A549 (cell line): ENCODE measurements at regions not wholly inside any gene's neighbourhood (a gene's known extent, or its start where the extent isn't known, plus 50 kb on each side); places are given as distances from the start of the nearest gene placed in this dataset.

Experiments
- ATAC-seq, 2 experiments: fragments of 200-7000 bp in 1 of 2; fragments of >200 bp in 1 of 2; cut with Nextera tagmentation in 1 of 2; cut with Tn5 transposase in 1 of 2; 3 replicates each; pipeline versions ENCODE4 v1.8.0 to v1.9.1; 2018 to 2020; ENCODE audit warnings: mild to moderate bottlenecking in 1 of 2, moderate library complexity in 1 of 2
- CTCF ChIA-PET: fragments of 300-600 bp; sonication (Branson Sonifier 250); formaldehyde crosslinking; extraction: SDS; loops from one replicate; lab custom pipeline; 2021; ENCODE audit warnings: antibody characterized with exemption, inconsistent platforms; lab: Yijun Ruan, JAX
- POLR2A ChIA-PET: fragments of 350-600 bp; formaldehyde crosslinking; extraction: SDS; loops from one replicate; lab custom pipeline; 2021; ENCODE audit warnings: antibody characterized with exemption, inconsistent platforms; lab: Yijun Ruan, JAX
- DNase-seq, 2 experiments: peaks; one replicate each; pipeline versions ENCODE4 v3.0.0 to v3.0.0-alpha.2; 2011 to 2016; ENCODE audit warnings: low read depth in 1 of 2, low spot score in 1 of 2
- FAIRE-seq: peaks from 2 replicates; lab custom pipeline; 2011; peaks lifted over from hg19 to GRCh38; lab: Jason Lieb, UNC
- H3K27ac ChIP-seq, 2 experiments: fragments of >200 bp; sonication (Bioruptor Twin); formaldehyde crosslinking; 3 replicates each; pipeline ENCODE4 v1.5.1; 2016 to 2017
- H3K4me1 ChIP-seq: fragments of >200 bp; sonication (Bioruptor Twin); formaldehyde crosslinking; 3 replicates; pipeline ENCODE4 v1.6.1; 2016
- H3K4me2 ChIP-seq: fragments of >200 bp; sonication (Bioruptor Twin); formaldehyde crosslinking; 3 replicates; pipeline ENCODE4 v1.6.1; 2016
- H3K4me3 ChIP-seq: fragments of >200 bp; sonication (Bioruptor Twin); formaldehyde crosslinking; 3 replicates; pipeline ENCODE4 v1.5.1; 2016
- H3K9me3 ChIP-seq: fragments of >200 bp; sonication (Bioruptor Twin); formaldehyde crosslinking; 3 replicates; pipeline ENCODE4 v1.6.1; 2016
- CBX2 ChIP-seq: fragments of 200-600 bp; sonication (generic); IDR thresholded peaks from 2 replicates; pipeline ENCODE4 v1.6.1; 2016; ENCODE audit warnings: low read depth, mild to moderate bottlenecking, borderline replicate concordance
- CBX8 ChIP-seq: fragments of 200-600 bp; sonication (generic); IDR thresholded peaks from 2 replicates; pipeline ENCODE4 v1.6.1; 2016
- CEBPB ChIP-seq, 2 experiments: fragments of >200 bp in 1 of 2; sonication (Bioruptor Twin) in 1 of 2; formaldehyde crosslinking in 1 of 2; IDR thresholded peaks; 2 replicates each; pipeline ENCODE4 v1.6.1; 2012 to 2016
- FOSL2 ChIP-seq, 2 experiments: fragments of 450-650 bp in 1 of 2; fragments of >200 bp in 1 of 2; sonication (Bioruptor Twin) in 1 of 2; formaldehyde crosslinking; IDR thresholded peaks; 2 replicates each; pipeline versions ENCODE4 v1.5.0 to v1.6.1; 2016 to 2020; ENCODE audit warnings: mild to moderate bottlenecking in 1 of 2, moderate library complexity in 1 of 2
- FOXS1 ChIP-seq: fragments of 250-450 bp; sonication (Bioruptor Pico); IDR thresholded peaks from 2 replicates; pipeline ENCODE4 v1.5.0; 2020; ENCODE audit warnings: mild to moderate bottlenecking, moderate library complexity
- GATA3 ChIP-seq: IDR thresholded peaks from 2 replicates; pipeline ENCODE4 v1.6.1; 2012; ENCODE audit warnings: borderline replicate concordance
- HDAC2 ChIP-seq: fragments of 200-600 bp; sonication (generic); IDR thresholded peaks from 2 replicates; pipeline ENCODE4 v1.6.1; 2016
- HOXB13 ChIP-seq: fragments of 250-450 bp; sonication (Bioruptor Pico); IDR thresholded peaks from 2 replicates; pipeline ENCODE4 v1.5.0; 2020; ENCODE audit warnings: low read depth, mild to moderate bottlenecking, moderate library complexity
- HOXB5 ChIP-seq: fragments of 250-450 bp; sonication (Bioruptor Pico); IDR thresholded peaks from 2 replicates; pipeline ENCODE4 v1.5.0; 2020; ENCODE audit warnings: mild to moderate bottlenecking, moderate library complexity
- JUN ChIP-seq, 2 experiments: fragments of >200 bp; sonication (Bioruptor Twin); formaldehyde crosslinking; IDR thresholded peaks; 2 replicates in 1 of 2; 3 replicates in 1 of 2; pipeline ENCODE4 v1.6.1; 2016 to 2017
- MAFK ChIP-seq: fragments of 450-650 bp; IDR thresholded peaks from 2 replicates; pipeline ENCODE4 v1.6.1; 2014; ENCODE audit not compliant: partially characterized antibody
- MAZ ChIP-seq: fragments of 150-350 bp; IDR thresholded peaks from 2 replicates; pipeline ENCODE4 v1.6.1; 2014; ENCODE audit warnings: antibody characterized with exemption, low read depth, low read length, borderline replicate concordance
- MYC ChIP-seq: IDR thresholded peaks from 2 replicates; pipeline ENCODE4 v1.6.1; 2012; ENCODE audit warnings: mild to moderate bottlenecking, inconsistent platforms, low read length, improper control_type of control experiment, borderline replicate concordance
- NFE2L2 ChIP-seq: fragments of 150-350 bp; conservative IDR thresholded peaks from 2 replicates; pipeline ENCODE4 v1.6.1; 2014; ENCODE audit warnings: low read length
- NPAS2 ChIP-seq: fragments of 250-450 bp; sonication (Bioruptor Pico); IDR thresholded peaks from 2 replicates; pipeline ENCODE4 v1.8.0; 2022; ENCODE audit warnings: mild to moderate bottlenecking, moderate library complexity, borderline replicate concordance
- NR3C1 ChIP-seq: fragments of >200 bp; sonication (Bioruptor Twin); formaldehyde crosslinking; IDR thresholded peaks from 3 replicates; pipeline ENCODE4 v1.6.1; 2017
- PHF8 ChIP-seq: fragments of 200-600 bp; sonication (generic); IDR thresholded peaks from 2 replicates; pipeline ENCODE4 v1.6.1; 2016; ENCODE audit warnings: low read depth, mild to moderate bottlenecking, antibody characterized with exemption, moderate library complexity, borderline replicate concordance
- POLR2A ChIP-seq: IDR thresholded peaks from 2 replicates; pipeline ENCODE4 v1.6.1; 2012; ENCODE audit warnings: mild to moderate bottlenecking, low read length
- POLR2AphosphoS2 ChIP-seq: conservative IDR thresholded peaks from 2 replicates; pipeline ENCODE4 v1.6.1; 2012; ENCODE audit warnings: low read length, improper control_type of control experiment, inconsistent platforms
- RAD21 ChIP-seq, 2 experiments: fragments of >200 bp in 1 of 2; sonication (Bioruptor Twin) in 1 of 2; formaldehyde crosslinking in 1 of 2; IDR thresholded peaks in 1 of 2; conservative IDR thresholded peaks in 1 of 2; 2 replicates in 1 of 2; 3 replicates in 1 of 2; pipeline ENCODE4 v1.6.1; 2012 to 2018; ENCODE audit warnings: inconsistent platforms in 1 of 2
- RCOR1 ChIP-seq: fragments of 150-350 bp; IDR thresholded peaks from 2 replicates; pipeline ENCODE4 v1.6.1; 2014; ENCODE audit warnings: antibody characterized with exemption, low read length, low read depth
- RNF2 ChIP-seq: fragments of 200-600 bp; sonication (generic); IDR thresholded peaks from 2 replicates; pipeline ENCODE4 v1.6.1; 2016; ENCODE audit warnings: low read depth, mild to moderate bottlenecking, antibody characterized with exemption, moderate library complexity, borderline replicate concordance
- ZC3H11A ChIP-seq: fragments of 450-650 bp; IDR thresholded peaks from 2 replicates; pipeline ENCODE4 v1.6.1; 2014; ENCODE audit warnings: antibody characterized with exemption, mild to moderate bottlenecking
- ZFP36 ChIP-seq: fragments of 450-650 bp; IDR thresholded peaks from 2 replicates; pipeline ENCODE4 v1.6.1; 2014; ENCODE audit warnings: borderline replicate concordance; ENCODE audit not compliant: partially characterized antibody
- ZNF302 ChIP-seq: fragments of 250-450 bp; sonication (Bioruptor Pico); IDR thresholded peaks from 2 replicates; pipeline ENCODE4 v1.9.0; 2021; ENCODE audit warnings: inconsistent platforms, mild to moderate bottlenecking, moderate library complexity
- WGBS: methylation state at CpG from one replicate; pipeline ENCODE4 v1.1.6; 2017; ENCODE audit errors: missing lambda C conversion rate; 5-methylcytosine and 5-hydroxymethylcytosine counted together
- TF ChIP-seq, protein P1 (sequence below): fragments of 250-450 bp; sonication (Bioruptor Pico); IDR thresholded peaks from 2 replicates; pipeline ENCODE4 v1.5.0; 2021; ENCODE audit warnings: mild to moderate bottlenecking, moderate library complexity, borderline replicate concordance
- TF ChIP-seq, protein P2 (sequence below): fragments of >200 bp; sonication (Bioruptor Twin); formaldehyde crosslinking; IDR thresholded peaks from 3 replicates; pipeline ENCODE4 v1.5.1; 2016
- TF ChIP-seq, protein P3 (sequence below): IDR thresholded peaks from 2 replicates; pipeline ENCODE4 v1.6.1; 2012
- TF ChIP-seq, protein P4 (sequence below): fragments of 250-450 bp; sonication (Bioruptor Pico); IDR thresholded peaks from 2 replicates; pipeline ENCODE4 v1.5.0; 2020; ENCODE audit warnings: low read depth, mild to moderate bottlenecking, moderate library complexity

DNA sequence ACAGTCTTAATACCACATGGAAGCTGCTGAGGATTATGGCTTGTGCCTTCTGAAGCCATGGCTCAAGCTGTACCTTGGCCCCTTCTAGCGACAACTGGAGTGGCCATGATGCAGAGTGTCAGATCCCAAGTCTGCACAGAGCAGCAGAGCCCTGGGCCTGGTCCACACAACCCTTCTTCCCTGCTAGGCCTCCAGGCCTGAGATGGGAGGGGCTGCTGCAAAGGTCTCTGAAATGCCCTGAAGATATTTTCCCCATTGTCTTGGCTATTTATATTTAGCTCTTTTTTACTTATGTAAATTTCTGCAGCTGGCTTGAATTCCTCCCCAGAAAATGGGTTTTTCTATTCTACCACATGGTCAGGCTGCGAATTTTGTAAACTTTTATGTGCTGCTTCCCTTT, 804.6 kb upstream of the ZWINT start:
- WGBS: 15% methylated on average over 2 of the region's 2 CpGs

DNA sequence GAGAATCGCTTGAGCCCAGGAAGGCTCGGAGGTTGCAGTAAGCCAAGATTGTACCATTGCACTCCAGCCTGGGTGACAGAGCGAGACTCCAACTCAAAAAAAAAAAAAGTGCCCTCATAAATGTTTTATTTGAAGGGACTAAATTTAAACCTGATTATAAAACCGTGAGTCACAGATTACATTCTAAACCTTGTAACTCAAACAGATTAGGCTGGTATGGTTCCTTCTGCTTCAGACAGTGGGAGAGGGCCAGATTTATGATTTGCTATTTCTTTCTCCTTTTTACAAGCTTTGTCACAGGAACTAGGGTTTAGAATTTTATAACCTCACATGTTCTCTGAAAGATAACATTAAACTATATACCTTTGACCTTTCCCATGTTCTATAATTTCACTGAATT, 801.2 kb upstream of the ZWINT start:
- Histone ChIP-seq H3K27ac (no peak overlapping the region), H3K9me3 (no peaks in the 10 kb centered on the region), H3K4me1 (no peaks in the 10 kb centered on the region), H3K4me2 (no peak overlapping the region), H3K4me3 (no peak overlapping the region)
- ATAC-seq (no peak), DNase-seq (no peak), FAIRE-seq (no peak)
- ChIA-PET POLR2A (no interaction called here), CTCF (no interaction called here)
- no peak for TF ChIP-seq PHF8
- TF ChIP-seq MAFK: no peak
- no peak for TF ChIP-seq MAZ
- TF ChIP-seq HOXB5 (CRISPR knock-in tag): no peak
- TF ChIP-seq CEBPB (IDR thresholded peaks at IDR 0.05): no peak
- WGBS: 12% methylated on average over 4 of the region's 4 CpGs

More for the DNA sequence above, 804.6 kb upstream of the ZWINT start:
- Histone ChIP-seq H3K4me1 (no peaks in the 10 kb centered on the region), H3K4me3 (no peak overlapping the region), H3K27ac (no peak overlapping the region), H3K4me2 (no peak overlapping the region), H3K9me3 (no peaks in the 10 kb centered on the region)
- ChIA-PET CTCF (no interaction called here), POLR2A (no interaction called here)
- ATAC-seq (no peak), FAIRE-seq (no peak), DNase-seq (no peak)
- no peak for TF ChIP-seq RAD21 (conservative IDR thresholded peaks at IDR 0.05 in 1 of 2, IDR thresholded peaks at IDR 0.05 in 1 of 2)
- no peak for TF ChIP-seq HDAC2
- no peak for TF ChIP-seq ZC3H11A
- no peak for TF ChIP-seq ZNF302 (CRISPR knock-in tag)
- TF ChIP-seq NR3C1: no peak
- TF ChIP-seq, protein P1, sequence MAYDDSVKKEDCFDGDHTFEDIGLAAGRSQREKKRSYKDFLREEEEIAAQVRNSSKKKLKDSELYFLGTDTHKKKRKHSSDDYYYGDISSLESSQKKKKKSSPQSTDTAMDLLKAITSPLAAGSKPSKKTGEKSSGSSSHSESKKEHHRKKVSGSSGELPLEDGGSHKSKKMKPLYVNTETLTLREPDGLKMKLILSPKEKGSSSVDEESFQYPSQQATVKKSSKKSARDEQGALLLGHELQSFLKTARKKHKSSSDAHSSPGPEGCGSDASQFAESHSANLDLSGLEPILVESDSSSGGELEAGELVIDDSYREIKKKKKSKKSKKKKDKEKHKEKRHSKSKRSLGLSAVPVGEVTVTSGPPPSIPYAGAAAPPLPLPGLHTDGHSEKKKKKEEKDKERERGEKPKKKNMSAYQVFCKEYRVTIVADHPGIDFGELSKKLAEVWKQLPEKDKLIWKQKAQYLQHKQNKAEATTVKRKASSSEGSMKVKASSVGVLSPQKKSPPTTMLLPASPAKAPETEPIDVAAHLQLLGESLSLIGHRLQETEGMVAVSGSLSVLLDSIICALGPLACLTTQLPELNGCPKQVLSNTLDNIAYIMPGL (CRISPR knock-in tag): no peak
- TF ChIP-seq POLR2A: no peak
- no peak for TF ChIP-seq MYC
- no peak for TF ChIP-seq ZFP36
- no peak for TF ChIP-seq RNF2
- no peak for TF ChIP-seq HOXB13
- TF ChIP-seq, protein P2, sequence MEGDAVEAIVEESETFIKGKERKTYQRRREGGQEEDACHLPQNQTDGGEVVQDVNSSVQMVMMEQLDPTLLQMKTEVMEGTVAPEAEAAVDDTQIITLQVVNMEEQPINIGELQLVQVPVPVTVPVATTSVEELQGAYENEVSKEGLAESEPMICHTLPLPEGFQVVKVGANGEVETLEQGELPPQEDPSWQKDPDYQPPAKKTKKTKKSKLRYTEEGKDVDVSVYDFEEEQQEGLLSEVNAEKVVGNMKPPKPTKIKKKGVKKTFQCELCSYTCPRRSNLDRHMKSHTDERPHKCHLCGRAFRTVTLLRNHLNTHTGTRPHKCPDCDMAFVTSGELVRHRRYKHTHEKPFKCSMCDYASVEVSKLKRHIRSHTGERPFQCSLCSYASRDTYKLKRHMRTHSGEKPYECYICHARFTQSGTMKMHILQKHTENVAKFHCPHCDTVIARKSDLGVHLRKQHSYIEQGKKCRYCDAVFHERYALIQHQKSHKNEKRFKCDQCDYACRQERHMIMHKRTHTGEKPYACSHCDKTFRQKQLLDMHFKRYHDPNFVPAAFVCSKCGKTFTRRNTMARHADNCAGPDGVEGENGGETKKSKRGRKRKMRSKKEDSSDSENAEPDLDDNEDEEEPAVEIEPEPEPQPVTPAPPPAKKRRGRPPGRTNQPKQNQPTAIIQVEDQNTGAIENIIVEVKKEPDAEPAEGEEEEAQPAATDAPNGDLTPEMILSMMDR: no peak
- no peak for TF ChIP-seq NFE2L2
- no peak for TF ChIP-seq RCOR1
- TF ChIP-seq, protein P3, sequence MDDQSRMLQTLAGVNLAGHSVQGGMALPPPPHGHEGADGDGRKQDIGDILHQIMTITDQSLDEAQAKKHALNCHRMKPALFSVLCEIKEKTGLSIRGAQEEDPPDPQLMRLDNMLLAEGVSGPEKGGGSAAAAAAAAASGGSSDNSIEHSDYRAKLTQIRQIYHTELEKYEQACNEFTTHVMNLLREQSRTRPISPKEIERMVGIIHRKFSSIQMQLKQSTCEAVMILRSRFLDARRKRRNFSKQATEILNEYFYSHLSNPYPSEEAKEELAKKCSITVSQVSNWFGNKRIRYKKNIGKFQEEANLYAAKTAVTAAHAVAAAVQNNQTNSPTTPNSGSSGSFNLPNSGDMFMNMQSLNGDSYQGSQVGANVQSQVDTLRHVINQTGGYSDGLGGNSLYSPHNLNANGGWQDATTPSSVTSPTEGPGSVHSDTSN: no peak
- TF ChIP-seq POLR2AphosphoS2: no peak
- TF ChIP-seq MAFK: no peak

DNA sequence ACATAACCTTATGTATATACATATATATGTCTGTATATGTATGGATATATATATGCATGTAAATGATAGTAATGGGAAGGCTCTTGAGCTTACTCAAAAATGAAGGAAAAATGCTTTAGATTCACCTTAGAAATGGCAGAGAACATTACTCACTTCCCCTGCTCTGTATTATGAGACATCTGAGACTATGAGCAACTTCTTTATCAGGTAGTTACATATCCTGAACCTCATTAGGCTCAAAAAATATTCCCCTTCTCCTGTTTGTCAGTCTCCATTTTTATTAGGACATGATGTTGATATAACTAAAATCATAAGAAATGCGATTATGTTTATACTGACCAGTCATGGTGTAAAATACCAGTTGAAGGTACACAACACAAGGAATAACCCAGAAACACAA, 800.1 kb upstream of the ZWINT start:
- ATAC-seq (no peak), FAIRE-seq (no peak), DNase-seq (no peak)
- Histone ChIP-seq H3K4me3 (no peak overlapping the region), H3K4me1 (no peaks in the 10 kb centered on the region), H3K4me2 (no peak overlapping the region), H3K27ac (no peak overlapping the region), H3K9me3 (no peaks in the 10 kb centered on the region)
- CTCF ChIA-PET: no interaction called here
- WGBS: 26% methylated on average over 1 of the region's 1 CpG
- POLR2A ChIA-PET: no interaction called here
- TF ChIP-seq FOSL2 (IDR thresholded peaks at IDR 0.05) (no peak), FOSL2 (CRISPR knock-in tag; IDR thresholded peaks at IDR 0.05) (no peak), HOXB13 (no peak), PHF8 (no peak), CBX2 (no peak), FOXS1 (CRISPR knock-in tag) (no peak), GATA3 (no peak), JUN (IDR thresholded peaks at IDR 0.05) (no peak), HDAC2 (no peak), NPAS2 (CRISPR knock-in tag) (no peak), CBX8 (no peak)
- TF ChIP-seq, protein P3: no peak
- TF ChIP-seq, protein P4, sequence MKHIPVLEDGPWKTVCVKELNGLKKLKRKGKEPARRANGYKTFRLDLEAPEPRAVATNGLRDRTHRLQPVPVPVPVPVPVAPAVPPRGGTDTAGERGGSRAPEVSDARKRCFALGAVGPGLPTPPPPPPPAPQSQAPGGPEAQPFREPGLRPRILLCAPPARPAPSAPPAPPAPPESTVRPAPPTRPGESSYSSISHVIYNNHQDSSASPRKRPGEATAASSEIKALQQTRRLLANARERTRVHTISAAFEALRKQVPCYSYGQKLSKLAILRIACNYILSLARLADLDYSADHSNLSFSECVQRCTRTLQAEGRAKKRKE (CRISPR knock-in tag): no peak
